ENCODE measurements at regions not wholly inside any gene's neighbourhood (a gene's known extent, or its start where the extent isn't known, plus 50 kb on each side); places are given as distances from the start of the nearest gene placed in this dataset.

GRCh38 chr21:35402061-35402460 lies 353.0 kb upstream of the RUNX1 start:
- TF ChIP-seq CTCF (IDR thresholded peaks at IDR 0.05; ENCODE audit: extremely low read depth, missing control alignments), result no peak
- no peak for DNase-seq (ENCODE audit: low spot score)

DNA sequence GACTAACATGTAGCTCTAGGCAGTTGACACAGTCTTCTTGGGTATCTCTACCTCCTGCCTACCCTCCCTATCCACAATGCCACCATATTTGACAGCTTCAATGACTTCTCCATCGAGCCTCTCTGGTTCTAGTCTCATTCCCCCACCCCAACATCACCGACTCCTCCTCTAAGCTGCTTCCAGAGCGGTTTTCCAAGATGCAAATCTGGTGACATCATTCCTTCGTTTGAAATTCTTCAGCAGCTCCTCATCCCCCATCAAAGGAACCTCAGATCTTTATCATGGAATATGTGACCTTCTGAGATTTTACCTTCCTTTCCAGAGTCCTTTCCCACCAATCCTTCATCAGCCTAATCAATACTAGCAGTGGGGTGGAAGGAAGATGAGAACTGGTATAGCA lies 352.4 kb upstream of the RUNX1 start:
- no peak for TF ChIP-seq CTCF (IDR thresholded peaks at IDR 0.05; ENCODE audit: extremely low read depth, missing control alignments)
- no peak for DNase-seq (ENCODE audit: low spot score)

GRCh38 chr21:35400233-35400939 lies 351.3 kb upstream of the RUNX1 start:
- peak; percentile 47 for TF ChIP-seq CTCF (IDR thresholded peaks at IDR 0.05; ENCODE audit: extremely low read depth, missing control alignments)
- peak; percentile 66 for DNase-seq (ENCODE audit: low spot score)

DNA sequence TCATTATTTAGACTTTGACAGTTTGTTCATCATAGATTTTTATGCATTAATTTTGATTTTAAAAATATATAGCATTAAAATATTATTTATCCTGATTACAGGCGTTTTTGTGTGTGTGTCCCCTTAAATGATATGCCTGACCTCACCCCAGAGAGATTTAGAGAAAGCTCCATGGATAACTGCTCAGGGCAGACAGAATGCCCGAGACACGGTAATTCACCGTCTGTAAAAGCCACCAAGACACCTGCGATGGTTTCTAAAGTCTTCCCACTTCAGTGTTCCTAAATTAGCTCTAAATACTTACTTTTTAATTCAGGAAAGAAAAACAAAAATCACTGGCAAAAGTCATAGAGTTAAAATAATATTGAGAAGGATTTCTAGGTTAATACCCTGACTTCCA lies 350.6 kb upstream of the RUNX1 start:
- DNase-seq (ENCODE audit: low spot score), result no peak
- no peak for TF ChIP-seq CTCF (IDR thresholded peaks at IDR 0.05; ENCODE audit: extremely low read depth, missing control alignments)

- TF ChIP-seq CTCF (IDR thresholded peaks at IDR 0.05; ENCODE audit: extremely low read depth, missing control alignments), result no peak
- no peak for DNase-seq (ENCODE audit: low spot score)
Observed at GRCh38 chr21:35399002-35399530, 350.0 kb upstream of the RUNX1 start.

GRCh38 chr21:35398346-35398982 lies 349.4 kb upstream of the RUNX1 start:
- DNase-seq (ENCODE audit: low spot score), result no peak
- no peak for TF ChIP-seq CTCF (IDR thresholded peaks at IDR 0.05; ENCODE audit: extremely low read depth, missing control alignments)

GRCh38 chr21:35397781-35398180 lies 348.7 kb upstream of the RUNX1 start:
- DNase-seq (ENCODE audit: low spot score), result no peak
- no peak for TF ChIP-seq CTCF (IDR thresholded peaks at IDR 0.05; ENCODE audit: extremely low read depth, missing control alignments)
